H9 (cell line): ENCODE measurements at regions not wholly inside any gene's neighbourhood (a gene's known extent, or its start where the extent isn't known, plus 50 kb on each side); places are given as distances from the start of the nearest gene placed in this dataset.

Experiments used
- DNase-seq: peaks from one replicate; pipeline ENCODE4 v3.0.0-alpha.2; 2017
- H2AFZ ChIP-seq: one replicate; pipeline ENCODE4 v1.6.1; 2013; ENCODE audit warnings: mild to moderate bottlenecking, low read length, control low read depth, moderate library complexity
- H2AK5ac ChIP-seq: 2 replicates; pipeline ENCODE4 v1.6.1; 2013; ENCODE audit warnings: low read length, control low read depth, mixed read lengths; ENCODE audit not compliant: insufficient read length
- H2BK120ac ChIP-seq: one replicate; pipeline ENCODE4 v1.6.1; 2013; ENCODE audit warnings: low read depth, mild to moderate bottlenecking, low read length, control low read depth, inconsistent platforms; ENCODE audit not compliant: poor library complexity, severe bottlenecking
- H2BK12ac ChIP-seq: 2 replicates; pipeline ENCODE4 v1.6.1; 2013; ENCODE audit warnings: low read length, control low read depth, mixed read lengths, low read depth; ENCODE audit not compliant: insufficient read length
- H2BK15ac ChIP-seq: 2 replicates; pipeline ENCODE4 v1.6.1; 2013; ENCODE audit warnings: low read depth, low read length, control low read depth
- H2BK20ac ChIP-seq: one replicate; pipeline ENCODE4 v1.6.1; 2013; ENCODE audit warnings: low read depth, mild to moderate bottlenecking, low read length, control low read depth, inconsistent platforms; ENCODE audit not compliant: poor library complexity, severe bottlenecking
- H2BK5ac ChIP-seq: 2 replicates; pipeline ENCODE4 v1.6.1; 2013; ENCODE audit warnings: low read length, control low read depth, mixed read lengths; ENCODE audit not compliant: insufficient read length
- H3K14ac ChIP-seq: 2 replicates; pipeline ENCODE4 v1.6.1; 2013; ENCODE audit warnings: low read length, control low read depth; ENCODE audit not compliant: insufficient read depth
- H3K18ac ChIP-seq: 2 replicates; pipeline ENCODE4 v1.6.1; 2013; ENCODE audit warnings: low read depth, mild to moderate bottlenecking, mixed read lengths, low read length, control low read depth; ENCODE audit not compliant: insufficient read length
- H3K23ac ChIP-seq: 2 replicates; pipeline ENCODE4 v1.6.1; 2013; ENCODE audit warnings: low read length, control low read depth, mixed read lengths, low read depth; ENCODE audit not compliant: insufficient read length
- H3K23me2 ChIP-seq: 2 replicates; pipeline ENCODE4 v1.6.1; 2013; ENCODE audit warnings: low read depth, mild to moderate bottlenecking, mixed read lengths, low read length, control low read depth; ENCODE audit not compliant: insufficient read length, poor library complexity, severe bottlenecking
- H3K27ac ChIP-seq: 2 replicates; pipeline ENCODE4 v1.5.1; 2013; ENCODE audit warnings: low read length, control low read depth, mixed read lengths, low read depth; ENCODE audit not compliant: insufficient read length
- H3K27me3 ChIP-seq: 2 replicates; pipeline ENCODE4 v1.6.1; 2013; ENCODE audit warnings: low read length, control low read depth, inconsistent platforms; ENCODE audit not compliant: insufficient read depth
- H3K4ac ChIP-seq: 2 replicates; pipeline ENCODE4 v1.6.1; 2013; ENCODE audit warnings: low read depth, mild to moderate bottlenecking, control low read depth, inconsistent platforms, low read length, moderate library complexity
- H3K4me1 ChIP-seq: 2 replicates; pipeline ENCODE4 v1.6.1; 2013; ENCODE audit warnings: low read length, control low read depth, inconsistent platforms; ENCODE audit not compliant: insufficient read depth
- H3K4me2 ChIP-seq: 2 replicates; pipeline ENCODE4 v1.6.1; 2013; ENCODE audit warnings: low read length, control low read depth, mixed read lengths; ENCODE audit not compliant: insufficient read length, insufficient read depth
- H3K56ac ChIP-seq: 2 replicates; pipeline ENCODE4 v1.6.1; 2013; ENCODE audit warnings: low read depth, mild to moderate bottlenecking, mixed read lengths, low read length, control low read depth; ENCODE audit not compliant: insufficient read length
- H3K79me1 ChIP-seq: 2 replicates; pipeline ENCODE4 v1.6.1; 2013; ENCODE audit warnings: low read depth, mild to moderate bottlenecking, moderate library complexity, low read length, control low read depth, inconsistent platforms; ENCODE audit not compliant: insufficient read depth, poor library complexity, severe bottlenecking
- H3K79me2 ChIP-seq: 2 replicates; pipeline ENCODE4 v1.6.1; 2013; ENCODE audit warnings: low read length, control low read depth, inconsistent platforms; ENCODE audit not compliant: insufficient read depth
- H3K9ac ChIP-seq: 2 replicates; pipeline ENCODE4 v1.6.1; 2013; ENCODE audit warnings: low read length, control low read depth, mixed read lengths; ENCODE audit not compliant: insufficient read length; ENCODE audit errors: extremely low read depth
- H3K9me3 ChIP-seq: one replicate; pipeline ENCODE4 v1.6.1; 2013; ENCODE audit warnings: low read depth, low read length, inconsistent platforms; ENCODE audit not compliant: control insufficient read depth
- H3T11ph ChIP-seq: one replicate; pipeline ENCODE4 v1.6.1; 2013; ENCODE audit warnings: mild to moderate bottlenecking, low read length, control low read depth, inconsistent platforms
- H4K20me1 ChIP-seq: one replicate; pipeline ENCODE4 v1.6.1; 2013; ENCODE audit not compliant: control insufficient read depth, insufficient read length, insufficient read depth
- H4K5ac ChIP-seq: 2 replicates; pipeline ENCODE4 v1.6.1; 2013; ENCODE audit warnings: low read depth, mild to moderate bottlenecking, mixed read lengths, low read length, control low read depth; ENCODE audit not compliant: insufficient read length
- H4K8ac ChIP-seq: replicated peaks from 2 replicates; pipeline ENCODE4 v1.6.1; 2013; ENCODE audit warnings: low read length, control low read depth, mixed read lengths, low read depth; ENCODE audit not compliant: insufficient read length
- H4K91ac ChIP-seq: 2 replicates; pipeline ENCODE4 v1.6.1; 2013; ENCODE audit warnings: low read depth, mild to moderate bottlenecking, moderate library complexity, mixed read lengths, low read length, control low read depth; ENCODE audit not compliant: insufficient read length
- H3K27ac Mint-ChIP-seq, 3 experiments: 2 replicates in 2 of 3; 3 replicates in 1 of 3; pipeline ENCODE4 v1.8.0; 2020 to 2021; ENCODE audit warnings: mixed read lengths in 3 of 3, mild to moderate bottlenecking in 1 of 3, moderate library complexity in 1 of 3
- H3K27me3 Mint-ChIP-seq: 2 replicates; pipeline ENCODE4 v1.8.0; 2021; ENCODE audit warnings: low read depth, mild to moderate bottlenecking, moderate library complexity, mixed read lengths
- H3K36me3 Mint-ChIP-seq, 3 experiments: 2 replicates in 2 of 3; 3 replicates in 1 of 3; pipeline ENCODE4 v1.8.0; 2020 to 2021; ENCODE audit warnings: low read depth in 3 of 3, mixed read lengths in 3 of 3; ENCODE audit not compliant: insufficient read depth in 1 of 3
- H3K4me1 Mint-ChIP-seq, 2 experiments: 2 replicates each; pipeline ENCODE4 v1.8.0; 2020; ENCODE audit warnings: mixed read lengths in 2 of 2
- H3K4me3 Mint-ChIP-seq, 2 experiments: 2 replicates in 1 of 2; 3 replicates in 1 of 2; pipeline ENCODE4 v1.8.0; 2020 to 2021; ENCODE audit warnings: mild to moderate bottlenecking in 2 of 2, mixed read lengths in 2 of 2, moderate library complexity in 1 of 2
- H3K9me3 Mint-ChIP-seq, 2 experiments: 2 replicates in 1 of 2; 3 replicates in 1 of 2; pipeline ENCODE4 v1.8.0; 2020; ENCODE audit warnings: mild to moderate bottlenecking in 2 of 2, mixed read lengths in 2 of 2, moderate library complexity in 1 of 2
- CTCF ChIP-seq: fragments of 200-600 bp; sonication (generic); conservative IDR thresholded peaks from 3 replicates; pipeline ENCODE4 v1.8.0; 2021; ENCODE audit warnings: antibody characterized with exemption, mild to moderate bottlenecking
- WGBS: extraction: QIAGEN DNeasy Blood & Tissue Kit; methylation state at CpG from one replicate; pipeline ENCODE4 v1.1.7; 2013; ENCODE audit warnings: missing lambda C conversion rate, low lambda C conversion rate, mixed read lengths; ENCODE audit not compliant: insufficient read length; ENCODE audit errors: extremely low coverage; 5-methylcytosine and 5-hydroxymethylcytosine counted together

DNA sequence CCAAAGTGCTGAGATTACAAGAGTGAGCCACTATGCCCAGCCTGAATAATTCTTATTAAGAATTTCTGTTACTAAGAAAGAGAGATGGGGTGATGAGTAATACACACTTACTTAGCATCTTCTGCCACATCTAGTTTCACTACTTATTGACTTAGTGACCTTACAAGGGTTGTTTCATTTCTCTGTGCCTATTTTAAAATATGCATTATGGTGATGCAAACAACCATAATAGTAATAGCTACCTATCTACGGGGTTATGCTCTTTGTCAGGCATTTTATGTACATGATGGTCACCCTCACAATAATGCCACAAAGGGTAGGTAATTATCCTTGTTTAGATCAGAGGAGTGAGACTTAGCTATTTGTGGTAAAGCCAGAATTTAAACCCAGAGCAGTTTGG, 499.0 kb upstream of the SGCD start:
- no peaks in the 10 kb centered on the region for H3K9me3 Mint-ChIP-seq
- no peak overlapping the region for H3K18ac ChIP-seq
- no peak for DNase-seq
- H2BK120ac ChIP-seq: no peak overlapping the region
- no peaks in the 10 kb centered on the region for H3K27me3 Mint-ChIP-seq
- no peak overlapping the region for H3K4me2 ChIP-seq
- no peak overlapping the region for H3K27ac ChIP-seq
- H4K20me1 ChIP-seq: no peaks in the 10 kb centered on the region
- no peak overlapping the region for H2BK12ac ChIP-seq
- WGBS: no CpG with 5 or more reads among the region's 1 CpG
- H3K23me2 ChIP-seq: no peaks in the 10 kb centered on the region
- H3K36me3 Mint-ChIP-seq: no peaks in the 10 kb centered on the region
- H4K91ac ChIP-seq: no peak overlapping the region
- H2AFZ ChIP-seq: no peak overlapping the region
- no peak overlapping the region for H2AK5ac ChIP-seq
- no peak overlapping the region for H2BK20ac ChIP-seq
- TF ChIP-seq CTCF: no peak
- H3K4me1 ChIP-seq: no peaks in the 10 kb centered on the region
- no peak overlapping the region for H3T11ph ChIP-seq
- H3K4ac ChIP-seq: no peak overlapping the region
- no peaks in the 10 kb centered on the region for H3K79me2 ChIP-seq
- H4K8ac ChIP-seq: no peak overlapping the region
- H3K9me3 ChIP-seq: no peaks in the 10 kb centered on the region
- no peak overlapping the region for H4K5ac ChIP-seq
- no peaks in the 10 kb centered on the region for H3K79me1 ChIP-seq
- H3K27ac Mint-ChIP-seq: no peak overlapping the region
- no peak overlapping the region for H2BK15ac ChIP-seq
- no peaks in the 10 kb centered on the region for H3K4me1 Mint-ChIP-seq
- no peak overlapping the region for H3K56ac ChIP-seq
- no peak overlapping the region for H3K4me3 Mint-ChIP-seq
- no peaks in the 10 kb centered on the region for H3K27me3 ChIP-seq
- H3K14ac ChIP-seq: no peak overlapping the region
- H3K23ac ChIP-seq: no peak overlapping the region
- no peak overlapping the region for H2BK5ac ChIP-seq
- no peak overlapping the region for H3K9ac ChIP-seq
